Ishikawa (cell line): ENCODE measurements at regions not wholly inside any gene's neighbourhood (a gene's known extent, or its start where the extent isn't known, plus 50 kb on each side); places are given as distances from the start of the nearest gene placed in this dataset.

ENCODE experiments used
- CREB1 ChIP-seq: IDR thresholded peaks from 2 replicates; pipeline ENCODE4 v1.6.1; 2012; ENCODE audit warnings: low read depth
- EP300 ChIP-seq: IDR thresholded peaks from 2 replicates; pipeline ENCODE4 v1.6.1; 2012; ENCODE audit warnings: borderline replicate concordance
- FOXM1 ChIP-seq: IDR thresholded peaks from 2 replicates; pipeline ENCODE4 v1.6.1; 2012; ENCODE audit warnings: low read depth, borderline replicate concordance
- RAD21 ChIP-seq: IDR thresholded peaks from 2 replicates; pipeline ENCODE4 v1.6.1; 2012; ENCODE audit warnings: low read depth
- YY1 ChIP-seq: IDR thresholded peaks from 2 replicates; pipeline ENCODE4 v1.6.1; 2012; ENCODE audit warnings: low read depth
- ZBTB7A ChIP-seq: IDR thresholded peaks from 2 replicates; pipeline ENCODE4 v1.6.1; 2012; ENCODE audit warnings: low read depth
- TF ChIP-seq, protein P1 (sequence below): IDR thresholded peaks from 2 replicates; pipeline ENCODE4 v1.6.1; 2012
- TF ChIP-seq, protein P2 (sequence below): IDR thresholded peaks from 2 replicates; pipeline ENCODE4 v1.6.1; 2012

DNA sequence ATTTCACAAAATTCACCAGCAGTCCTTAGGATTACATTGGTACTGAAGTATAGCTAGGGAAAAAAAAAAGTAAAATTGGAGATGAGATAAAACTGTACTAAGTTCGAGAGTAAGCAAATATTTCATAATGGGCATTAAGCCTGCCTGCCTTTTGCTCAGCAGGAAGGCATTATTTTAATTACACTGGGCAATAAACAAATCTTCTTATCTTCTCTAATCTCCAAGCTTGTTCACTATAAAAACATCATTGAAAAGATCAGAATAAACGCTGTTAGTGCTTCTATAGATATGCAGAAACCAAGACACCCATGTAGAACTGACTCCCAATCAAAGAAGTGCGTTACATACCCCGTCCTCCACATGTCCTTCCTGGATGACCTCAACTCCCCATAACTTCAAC lies 174.2 kb upstream of the CHODL start:
- TF ChIP-seq ZBTB7A: no peak
- no peak for TF ChIP-seq EP300
- TF ChIP-seq FOXM1: no peak
- TF ChIP-seq, protein P1, sequence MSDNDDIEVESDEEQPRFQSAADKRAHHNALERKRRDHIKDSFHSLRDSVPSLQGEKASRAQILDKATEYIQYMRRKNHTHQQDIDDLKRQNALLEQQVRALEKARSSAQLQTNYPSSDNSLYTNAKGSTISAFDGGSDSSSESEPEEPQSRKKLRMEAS: no peak
- no peak for TF ChIP-seq YY1
- no peak for TF ChIP-seq RAD21
- no peak for TF ChIP-seq CREB1
- TF ChIP-seq, protein P2, sequence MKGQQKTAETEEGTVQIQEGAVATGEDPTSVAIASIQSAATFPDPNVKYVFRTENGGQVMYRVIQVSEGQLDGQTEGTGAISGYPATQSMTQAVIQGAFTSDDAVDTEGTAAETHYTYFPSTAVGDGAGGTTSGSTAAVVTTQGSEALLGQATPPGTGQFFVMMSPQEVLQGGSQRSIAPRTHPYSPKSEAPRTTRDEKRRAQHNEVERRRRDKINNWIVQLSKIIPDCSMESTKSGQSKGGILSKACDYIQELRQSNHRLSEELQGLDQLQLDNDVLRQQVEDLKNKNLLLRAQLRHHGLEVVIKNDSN: no peak
